ENCODE measurements at regions not wholly inside any gene's neighbourhood (a gene's known extent, or its start where the extent isn't known, plus 50 kb on each side); places are given as distances from the start of the nearest gene placed in this dataset.

GRCh38 chr11:20250644-20251247 lies 90.5 kb upstream of the DBX1 start:
- no peak for DNase-seq (ENCODE audit: low read depth)

GRCh38 chr11:20249796-20250195 lies 89.5 kb upstream of the DBX1 start:
- DNase-seq (ENCODE audit: low read depth) = no peak

GRCh38 chr11:20249378-20249777 lies 89.1 kb upstream of the DBX1 start:
- DNase-seq (ENCODE audit: low read depth) = no peak

GRCh38 chr11:20248871-20249270 lies 88.6 kb upstream of the DBX1 start:
- no peak for DNase-seq (ENCODE audit: low read depth)

GRCh38 chr11:20248121-20248772 lies 88.0 kb upstream of the DBX1 start:
- no peak for DNase-seq (ENCODE audit: low read depth)

- no peak for DNase-seq (ENCODE audit: low read depth)
Measured at GRCh38 chr11:20247591-20248007, 87.3 kb upstream of the DBX1 start.

- no peak for DNase-seq (ENCODE audit: low read depth)
Measured at GRCh38 chr11:20243974-20244373, 83.7 kb upstream of the DBX1 start.

GRCh38 chr11:20238712-20239111 lies 78.4 kb upstream of the DBX1 start:
- DNase-seq (ENCODE audit: low read depth) = no peak

GRCh38 chr11:20235164-20235563 lies 74.9 kb upstream of the DBX1 start:
- no peak for DNase-seq (ENCODE audit: low read depth)

- DNase-seq (ENCODE audit: low read depth) = no peak
Measured at GRCh38 chr11:20227631-20228030, 67.4 kb upstream of the DBX1 start.

- DNase-seq (ENCODE audit: low read depth) = no peak
Measured at GRCh38 chr11:20226933-20227332, 66.7 kb upstream of the DBX1 start.

- DNase-seq (ENCODE audit: low read depth) = no peak
Measured at GRCh38 chr11:20221566-20221965, 61.3 kb upstream of the DBX1 start.

- no peak for DNase-seq (ENCODE audit: low read depth)
Measured at GRCh38 chr11:20213790-20214189, 53.5 kb upstream of the DBX1 start.

GRCh38 chr11:20211691-20212090 lies 51.4 kb upstream of the DBX1 start:
- no peak for DNase-seq (ENCODE audit: low read depth)
